ENCODE measurements at regions not wholly inside any gene's neighbourhood (a gene's known extent, or its start where the extent isn't known, plus 50 kb on each side); places are given as distances from the start of the nearest gene placed in this dataset.
"Not testable (repeated sequence)": the region's sequence is repeated elsewhere in the genome, so short reads cannot be mapped to it uniquely, and the experiment has no call there.

- no peak for DNase-seq (ENCODE audit: low read depth in 1 of 2, low spot score in 1 of 2)
These were observed 110.0 kb downstream of the DYRK2 start for GRCh38 chr12:67758521-67758920.

- peak in 1 of 2 donors; percentile 34 for DNase-seq (ENCODE audit: low read depth in 1 of 2, low spot score in 1 of 2)
These were observed 111.3 kb downstream of the DYRK2 start for GRCh38 chr12:67759829-67760228.

DNA sequence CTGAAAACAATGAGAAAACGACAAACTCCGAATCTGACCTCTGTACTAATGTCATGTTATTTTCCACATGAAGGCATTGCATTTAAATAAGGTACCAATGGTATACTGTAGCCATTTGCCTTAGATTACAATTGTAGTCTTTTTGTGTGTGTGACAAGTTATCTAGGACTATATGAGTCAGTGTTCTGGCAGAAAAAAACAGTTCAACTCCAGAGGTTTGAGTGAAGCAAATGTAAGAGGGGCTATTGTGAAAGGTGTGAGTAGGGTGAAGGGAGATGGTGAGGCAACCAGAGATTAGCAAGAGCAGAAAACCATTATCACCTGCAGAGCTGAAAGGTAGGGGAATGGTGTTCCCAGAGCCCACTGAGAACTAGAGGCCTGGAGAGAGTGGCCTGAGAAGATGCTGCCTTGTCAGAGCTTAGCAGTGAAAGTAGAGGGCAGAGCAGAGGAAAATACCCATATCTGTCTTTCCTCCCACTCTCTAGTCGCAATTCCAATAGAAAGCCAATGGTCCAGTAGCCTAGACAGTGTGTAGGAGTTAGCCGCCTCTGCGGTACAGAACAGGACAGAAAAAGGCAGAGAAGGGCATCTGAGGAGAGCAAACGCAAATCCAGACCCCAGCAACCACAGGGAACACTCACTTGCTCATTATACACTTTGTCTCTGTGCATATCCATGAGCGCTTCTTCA lies 112.2 kb downstream of the DYRK2 start:
- no peak for DNase-seq (ENCODE audit: low read depth in 1 of 2, low spot score in 1 of 2)

- no peak for DNase-seq (ENCODE audit: low read depth in 1 of 2, low spot score in 1 of 2)
These were observed 113.0 kb downstream of the DYRK2 start for GRCh38 chr12:67761566-67761965.

GRCh38 chr12:67764055-67764454 lies 115.5 kb downstream of the DYRK2 start:
- no peak for DNase-seq (ENCODE audit: low read depth in 1 of 2, low spot score in 1 of 2)

DNA sequence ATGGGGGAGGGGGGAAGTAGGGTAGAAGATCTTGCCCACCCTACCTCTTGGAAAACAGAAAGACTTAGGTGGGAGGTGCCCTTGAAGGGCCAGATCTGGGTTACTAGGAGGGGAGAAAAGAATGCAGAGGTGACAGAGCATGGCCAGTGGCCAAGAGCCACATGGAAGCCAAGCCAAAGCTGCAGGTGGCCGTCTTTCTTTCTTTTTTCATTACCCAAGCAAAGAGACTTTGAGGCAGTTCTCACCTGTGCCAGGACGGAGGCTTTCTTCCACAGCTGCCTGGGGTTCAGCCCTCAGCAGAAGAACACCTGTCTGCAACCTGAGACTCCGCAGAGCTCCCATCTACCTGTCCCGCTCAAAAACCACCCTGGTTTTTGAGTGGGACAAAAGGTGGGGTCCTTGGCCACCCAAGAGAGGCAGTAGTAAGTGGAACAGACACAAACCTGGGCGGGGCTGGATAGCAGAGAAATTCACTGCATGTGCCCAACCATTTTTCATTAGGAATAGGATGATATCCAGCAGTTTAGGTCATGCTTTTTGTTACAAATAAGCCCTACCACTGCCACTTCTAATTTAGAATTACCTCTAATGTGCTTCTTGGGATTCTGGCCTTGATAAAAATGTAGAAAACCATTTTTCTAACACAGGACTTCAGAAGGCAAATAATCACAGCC lies 116.5 kb downstream of the DYRK2 start:
- DNase-seq (ENCODE audit: low read depth in 1 of 2, low spot score in 1 of 2), result no peak

DNA sequence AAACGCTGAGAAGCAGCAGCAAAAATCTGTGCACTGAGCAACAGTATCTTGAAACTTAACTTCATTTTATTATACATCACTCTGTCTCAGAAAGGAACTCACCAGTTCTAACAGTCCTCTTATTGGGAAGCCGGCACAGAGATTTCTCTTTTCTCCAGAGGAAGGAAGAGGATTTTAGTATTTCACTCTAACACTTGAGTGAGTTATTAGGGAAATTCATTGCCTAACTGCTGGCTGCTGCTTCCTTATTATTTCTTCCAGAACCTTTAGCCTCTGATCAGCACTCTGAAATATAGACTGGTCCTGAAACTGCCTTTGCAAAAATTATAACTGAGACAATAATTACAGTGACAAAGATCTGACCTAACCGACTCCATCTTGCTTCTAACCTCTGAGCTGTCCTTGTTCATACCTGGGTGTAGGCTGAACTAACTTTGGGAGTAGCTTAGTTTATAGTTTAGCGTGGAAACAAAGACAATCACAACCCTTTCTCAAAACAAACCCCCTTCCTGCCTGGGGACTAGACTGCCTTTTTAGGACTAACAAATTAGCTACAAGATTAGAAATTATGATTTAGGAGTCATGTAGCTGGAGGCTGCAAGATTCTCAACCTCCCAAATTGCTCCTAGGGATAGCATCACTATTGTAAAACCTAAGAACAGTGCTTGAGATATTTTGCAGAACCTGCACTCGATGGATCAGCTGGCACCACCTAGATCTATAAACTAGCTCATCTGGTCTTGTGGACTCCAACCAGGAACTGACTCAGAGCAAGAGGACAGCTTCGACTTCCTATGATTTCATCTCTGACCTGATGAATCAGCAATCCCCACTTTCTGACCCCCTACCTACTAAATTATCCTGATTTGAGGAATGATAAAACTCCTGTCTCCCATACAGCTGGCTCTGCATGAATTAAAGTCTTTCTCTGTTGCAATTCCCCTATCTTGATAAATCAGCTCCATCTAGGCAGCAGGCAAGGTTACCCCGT lies 117.5 kb downstream of the DYRK2 start:
- DNase-seq (ENCODE audit: low read depth in 1 of 2, low spot score in 1 of 2), result no peak

GRCh38 chr12:67772267-67773169 lies 124.0 kb downstream of the DYRK2 start:
- no peak for DNase-seq (ENCODE audit: low read depth in 1 of 2, low spot score in 1 of 2)

GRCh38 chr12:67773896-67774295 lies 125.4 kb downstream of the DYRK2 start:
- no peak for DNase-seq (ENCODE audit: low read depth in 1 of 2, low spot score in 1 of 2)

DNA sequence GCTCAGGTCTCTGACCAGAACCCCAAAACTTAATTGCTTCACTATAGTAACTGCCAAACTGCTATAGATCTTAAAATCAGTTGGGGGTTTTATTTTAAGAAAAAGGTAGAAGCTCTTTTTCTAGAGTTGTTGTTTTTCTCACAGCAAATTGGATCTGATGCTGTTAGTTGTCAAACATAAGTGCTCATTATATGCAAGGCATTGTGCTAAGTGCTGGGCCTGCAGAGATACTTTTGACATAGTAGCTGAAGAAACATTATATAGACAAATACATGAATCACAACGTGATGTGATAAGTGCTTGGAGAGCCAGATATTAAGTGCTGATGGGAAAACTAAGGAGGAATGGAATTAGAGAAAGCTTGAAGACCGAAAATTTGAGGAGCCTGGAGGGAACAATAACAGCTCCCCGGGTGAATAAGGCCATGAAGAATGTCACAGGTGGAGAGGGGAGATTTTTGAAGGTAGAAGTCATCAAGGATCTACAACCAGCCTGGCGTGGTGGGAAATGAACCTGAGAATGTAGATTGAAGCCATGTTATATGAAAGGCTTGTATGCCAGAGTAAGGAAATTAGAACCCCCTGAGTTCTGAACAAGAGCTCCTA lies 126.5 kb downstream of the DYRK2 start:
- no peak for DNase-seq (ENCODE audit: low read depth in 1 of 2, low spot score in 1 of 2)

DNA sequence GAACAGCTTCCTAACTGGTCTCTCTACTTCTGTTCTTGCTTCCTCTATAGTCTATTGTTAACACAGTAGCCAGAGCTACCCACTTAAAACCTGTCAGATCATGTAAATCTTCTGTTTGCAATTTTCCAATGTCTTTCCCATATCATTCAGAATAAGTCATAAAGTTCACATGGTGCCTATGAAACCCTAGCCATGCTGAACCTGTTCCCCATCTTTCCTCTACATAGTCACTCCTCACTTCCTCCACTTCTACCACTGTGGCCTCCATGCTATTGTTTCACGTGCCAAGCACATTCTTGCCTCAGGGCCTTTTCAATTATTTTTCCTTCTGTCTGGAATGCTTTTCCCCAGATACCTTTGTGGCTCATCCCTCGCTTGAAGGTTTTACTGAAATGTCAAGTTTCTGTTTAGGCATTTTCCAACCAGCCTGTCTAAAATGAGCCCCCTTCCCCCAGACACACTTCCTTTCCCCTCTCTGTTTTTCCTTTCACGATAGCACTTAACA lies 132.1 kb downstream of the DYRK2 start:
- no peak for DNase-seq (ENCODE audit: low read depth in 1 of 2, low spot score in 1 of 2)

DNA sequence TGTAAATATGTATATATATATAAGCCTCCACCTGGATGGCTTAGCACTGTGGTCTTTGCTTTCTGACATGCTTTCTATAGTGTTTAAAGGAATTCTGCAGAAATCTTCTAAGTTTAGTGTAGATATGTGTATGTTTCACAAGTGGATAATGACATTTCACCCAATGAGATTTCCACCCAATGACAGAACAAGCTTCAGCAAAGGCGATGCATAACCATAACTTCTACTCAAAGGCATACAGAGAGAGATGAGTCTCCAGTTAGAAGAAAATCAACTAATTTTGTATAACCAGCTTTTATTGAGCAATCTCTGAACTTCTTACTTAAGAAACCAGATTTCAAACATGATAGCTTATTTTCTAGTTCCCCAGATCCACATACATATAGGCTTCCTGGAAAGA lies 134.0 kb downstream of the DYRK2 start:
- no peak for DNase-seq (ENCODE audit: low read depth in 1 of 2, low spot score in 1 of 2)

DNA sequence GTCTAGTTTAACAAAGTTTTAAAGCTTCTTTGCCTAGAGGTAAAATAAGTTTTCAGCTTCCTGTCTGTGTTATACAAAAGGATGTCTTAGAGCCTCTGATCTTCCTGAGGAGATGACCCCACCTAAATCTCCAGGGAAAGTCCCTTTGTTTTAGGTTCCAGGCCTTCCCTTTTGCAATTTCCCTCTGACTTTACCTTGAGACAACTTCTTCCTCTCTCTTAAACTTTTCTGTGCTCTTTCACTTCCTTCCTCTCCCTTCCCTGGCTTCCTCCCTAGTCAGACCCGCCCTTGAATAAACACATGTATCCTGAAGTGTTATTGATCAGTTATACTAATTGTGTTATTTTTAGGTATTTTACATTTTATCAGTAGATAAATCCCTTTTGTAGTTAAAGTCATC lies 134.8 kb downstream of the DYRK2 start:
- no peak for DNase-seq (ENCODE audit: low read depth in 1 of 2, low spot score in 1 of 2)

- DNase-seq (ENCODE audit: low read depth in 1 of 2, low spot score in 1 of 2), result no peak
These were observed 136.3 kb downstream of the DYRK2 start for GRCh38 chr12:67784831-67785230.

- DNase-seq (ENCODE audit: low read depth in 1 of 2, low spot score in 1 of 2), result no peak
These were observed 137.5 kb downstream of the DYRK2 start for GRCh38 chr12:67786086-67786485.

DNA sequence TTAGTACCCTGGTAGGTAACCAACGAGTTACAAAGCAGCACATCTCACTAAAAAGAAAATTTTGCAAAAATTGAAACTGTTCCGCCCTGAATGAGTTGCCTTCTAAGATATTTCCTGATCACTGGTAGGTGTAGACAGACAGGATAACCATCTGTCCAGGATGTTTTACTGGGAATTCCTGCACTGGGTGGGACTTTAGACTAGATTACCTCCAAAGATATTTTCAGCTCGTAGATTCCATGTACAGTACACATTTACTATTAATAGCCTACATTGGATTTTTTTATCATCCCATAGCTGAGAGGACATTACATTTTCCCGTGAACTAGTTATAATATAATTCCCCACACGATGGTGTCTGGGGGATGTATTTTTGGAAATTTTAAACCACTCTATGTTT lies 139.6 kb downstream of the DYRK2 start:
- no peak for DNase-seq (ENCODE audit: low read depth in 1 of 2, low spot score in 1 of 2)

- DNase-seq (ENCODE audit: low read depth in 1 of 2, low spot score in 1 of 2), result no peak
These were observed 140.7 kb downstream of the DYRK2 start for GRCh38 chr12:67789266-67789665.

- DNase-seq (ENCODE audit: low read depth in 1 of 2, low spot score in 1 of 2), result no peak
These were observed 142.1 kb downstream of the DYRK2 start for GRCh38 chr12:67790660-67791059.

GRCh38 chr12:67791362-67791761 lies 142.8 kb downstream of the DYRK2 start:
- DNase-seq (ENCODE audit: low read depth in 1 of 2, low spot score in 1 of 2), result not testable (repeated sequence)

DNA sequence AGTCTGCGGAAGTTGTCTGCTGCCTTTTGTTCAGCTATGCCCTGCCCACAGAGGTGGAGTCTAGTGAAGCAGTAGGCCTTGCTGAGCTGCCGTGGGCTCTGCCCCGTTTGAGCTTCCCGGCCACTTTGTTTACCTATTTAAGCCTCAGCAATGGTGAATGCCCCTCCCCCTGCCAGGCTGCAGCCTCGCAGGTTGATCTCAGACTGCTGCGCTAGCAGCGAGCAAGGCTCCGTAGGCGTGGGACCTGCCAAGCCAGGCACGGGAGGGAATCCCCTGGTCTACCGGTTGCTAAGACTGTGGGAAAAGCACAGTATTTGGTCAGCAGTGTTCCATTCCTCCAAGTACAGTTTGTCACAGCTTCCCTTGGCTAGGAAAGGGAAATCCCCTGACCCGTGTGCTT lies 143.6 kb downstream of the DYRK2 start:
- DNase-seq (ENCODE audit: low read depth in 1 of 2, low spot score in 1 of 2), result no peak
